ENCODE measurements at regions not wholly inside any gene's neighbourhood (a gene's known extent, or its start where the extent isn't known, plus 50 kb on each side); places are given as distances from the start of the nearest gene placed in this dataset.

GRCh38 chr17:73909186-73909585 is 264.9 kb upstream of the SDK2 start:
- no peaks in the 10 kb centered on the region for H3K36me3 ChIP-seq
- 74 to 80% methylated on average over 7 of the region's 7 CpGs for WGBS, 2 donors

DNA sequence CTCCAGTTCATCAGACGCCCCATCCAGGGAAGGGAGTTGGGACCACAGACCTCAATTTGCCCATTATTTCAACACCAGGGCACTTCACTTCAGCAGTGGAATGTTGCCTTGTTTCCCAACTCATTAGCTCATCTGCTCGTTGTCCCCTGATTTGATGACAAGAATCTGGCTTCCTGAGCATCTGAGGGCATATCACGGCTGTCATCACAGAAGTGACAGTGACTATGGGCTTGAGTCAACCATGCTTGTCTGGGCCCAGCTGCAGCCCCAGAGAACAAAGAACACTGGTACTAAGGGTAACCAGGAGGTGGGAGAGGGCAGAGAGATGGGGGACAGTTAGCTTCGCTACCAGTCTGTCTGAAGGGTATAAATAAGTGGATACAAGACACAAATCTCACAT is 266.0 kb upstream of the SDK2 start:
- Histone ChIP-seq H3K4me3 (no peak overlapping the region), H3K27ac (no peak overlapping the region), H3K4me1 (no peaks in the 10 kb centered on the region), H3K27me3 (peaks cover 0 to 40% (median 14%) of the 10 kb centered on the region in 3 donors), H3K9me3 (no peaks in the 10 kb centered on the region), H3K36me3 (no peaks in the 10 kb centered on the region)
- no peak for DNase-seq
- TF ChIP-seq, protein P1, sequence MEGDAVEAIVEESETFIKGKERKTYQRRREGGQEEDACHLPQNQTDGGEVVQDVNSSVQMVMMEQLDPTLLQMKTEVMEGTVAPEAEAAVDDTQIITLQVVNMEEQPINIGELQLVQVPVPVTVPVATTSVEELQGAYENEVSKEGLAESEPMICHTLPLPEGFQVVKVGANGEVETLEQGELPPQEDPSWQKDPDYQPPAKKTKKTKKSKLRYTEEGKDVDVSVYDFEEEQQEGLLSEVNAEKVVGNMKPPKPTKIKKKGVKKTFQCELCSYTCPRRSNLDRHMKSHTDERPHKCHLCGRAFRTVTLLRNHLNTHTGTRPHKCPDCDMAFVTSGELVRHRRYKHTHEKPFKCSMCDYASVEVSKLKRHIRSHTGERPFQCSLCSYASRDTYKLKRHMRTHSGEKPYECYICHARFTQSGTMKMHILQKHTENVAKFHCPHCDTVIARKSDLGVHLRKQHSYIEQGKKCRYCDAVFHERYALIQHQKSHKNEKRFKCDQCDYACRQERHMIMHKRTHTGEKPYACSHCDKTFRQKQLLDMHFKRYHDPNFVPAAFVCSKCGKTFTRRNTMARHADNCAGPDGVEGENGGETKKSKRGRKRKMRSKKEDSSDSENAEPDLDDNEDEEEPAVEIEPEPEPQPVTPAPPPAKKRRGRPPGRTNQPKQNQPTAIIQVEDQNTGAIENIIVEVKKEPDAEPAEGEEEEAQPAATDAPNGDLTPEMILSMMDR (IDR thresholded peaks at IDR 0.05): no peak
- no peak for TF ChIP-seq EP300 (IDR thresholded peaks at IDR 0.05)
- TF ChIP-seq POLR2A (IDR thresholded peaks at IDR 0.05): no peak
- no peak for TF ChIP-seq POLR2AphosphoS5 (IDR thresholded peaks at IDR 0.05)
- intact Hi-C loops (cut with DNase I): no loop called here
- 71 to 80% methylated on average over 4 of the region's 4 CpGs for WGBS, 2 donors

More at GRCh38 chr17:73909186-73909585, 264.9 kb upstream of the SDK2 start:
- DNase-seq: no peak
- Histone ChIP-seq H3K27me3 (peaks cover 0 to 45% (median 14%) of the 10 kb centered on the region in 3 donors), H3K4me1 (no peaks in the 10 kb centered on the region), H3K9me3 (no peaks in the 10 kb centered on the region), H3K27ac (no peak overlapping the region), H3K4me3 (no peak overlapping the region)
- intact Hi-C loops (cut with DNase I): no loop called here
- TF ChIP-seq POLR2AphosphoS5 (IDR thresholded peaks at IDR 0.05): no peak
- no peak for TF ChIP-seq POLR2A (IDR thresholded peaks at IDR 0.05)
- TF ChIP-seq, protein P1 (IDR thresholded peaks at IDR 0.05): no peak
- TF ChIP-seq EP300 (IDR thresholded peaks at IDR 0.05): no peak

DNA sequence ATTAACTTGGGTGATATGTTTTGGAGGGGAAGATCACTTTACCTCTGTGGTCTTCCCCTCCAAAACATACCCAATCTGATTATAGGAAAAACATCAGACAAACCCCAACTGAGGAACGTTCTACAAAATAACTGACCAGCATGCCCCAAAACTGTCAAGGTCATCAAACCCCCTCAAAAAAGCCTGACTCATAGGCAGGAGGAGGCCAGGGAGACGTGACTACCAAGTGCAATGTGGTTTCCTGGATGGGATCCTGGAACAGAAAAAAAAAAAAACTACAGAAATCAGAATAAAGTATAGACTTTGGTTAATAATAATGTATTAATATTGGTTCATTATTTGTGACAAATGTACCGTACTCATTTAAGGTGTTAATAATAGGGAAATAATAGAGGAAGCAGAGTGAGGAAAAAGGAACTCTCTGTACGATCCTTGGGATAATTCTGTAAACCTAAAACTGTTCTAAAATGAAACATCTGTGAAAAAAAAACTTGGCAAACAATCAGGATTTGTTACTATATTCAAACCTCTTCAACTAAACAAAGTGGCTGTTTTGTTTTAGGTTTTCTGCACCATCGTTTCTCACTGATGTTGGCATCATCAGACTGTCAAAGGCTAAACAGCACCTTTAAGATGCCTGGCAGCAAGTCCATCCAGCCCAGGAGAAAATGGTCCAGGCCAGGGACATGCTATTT is 266.7 kb upstream of the SDK2 start:
- Histone ChIP-seq H3K9me3 (no peaks in the 10 kb centered on the region), H3K27me3 (peaks cover 0 to 36% (median 14%) of the 10 kb centered on the region in 3 donors), H3K27ac (no peak overlapping the region), H3K36me3 (no peaks in the 10 kb centered on the region), H3K4me1 (no peaks in the 10 kb centered on the region), H3K4me3 (no peak overlapping the region)
- TF ChIP-seq, protein P1 (IDR thresholded peaks at IDR 0.05): no peak
- TF ChIP-seq POLR2A (IDR thresholded peaks at IDR 0.05): no peak
- TF ChIP-seq EP300 (IDR thresholded peaks at IDR 0.05): no peak
- TF ChIP-seq POLR2AphosphoS5 (IDR thresholded peaks at IDR 0.05): no peak
- WGBS, 2 donors: 52 to 57% methylated on average over 5 of the region's 5 CpGs
- no peak for DNase-seq
- intact Hi-C loops (cut with DNase I): no loop called here

DNA sequence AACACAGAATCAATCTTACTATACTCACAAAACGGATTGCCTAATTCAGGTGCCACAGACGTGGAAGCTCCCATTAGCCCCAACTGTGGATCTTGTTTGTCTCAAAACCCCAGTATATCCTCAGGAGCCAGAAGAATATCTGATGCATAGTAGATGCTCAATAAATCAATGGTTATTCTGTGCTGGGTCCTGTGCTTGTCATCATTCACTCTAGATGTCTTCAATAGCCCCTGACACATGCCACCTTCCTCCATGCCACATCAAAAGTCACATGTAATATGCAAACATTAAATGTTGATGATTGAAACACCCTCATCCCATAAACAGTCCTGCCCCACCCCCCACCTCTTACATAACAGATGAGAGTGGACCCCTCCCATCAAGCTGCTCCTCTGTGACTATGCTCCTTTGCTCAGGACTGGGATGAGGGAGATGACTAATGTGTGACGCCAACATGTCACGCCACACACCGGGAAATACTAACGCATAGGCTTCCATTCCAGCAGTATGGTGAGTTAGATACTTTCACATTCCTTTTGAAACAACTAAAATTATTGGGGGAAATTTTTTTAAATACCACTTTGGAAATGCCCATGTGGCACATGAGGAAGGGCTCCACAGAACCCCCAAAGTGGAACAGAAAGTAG is 267.6 kb upstream of the SDK2 start:
- peaks cover 0 to 27% (median 8%) of the 10 kb centered on the region in 3 donors for H3K27me3 ChIP-seq
- no peak for DNase-seq

More for the DNA sequence above, 267.6 kb upstream of the SDK2 start:
- TF ChIP-seq POLR2A (IDR thresholded peaks at IDR 0.05) (no peak), EP300 (IDR thresholded peaks at IDR 0.05) (no peak), POLR2AphosphoS5 (IDR thresholded peaks at IDR 0.05) (no peak)
- TF ChIP-seq, protein P1 (IDR thresholded peaks at IDR 0.05): no peak
- Histone ChIP-seq H3K9me3 (no peaks in the 10 kb centered on the region), H3K4me1 (no peaks in the 10 kb centered on the region), H3K4me3 (no peak overlapping the region), H3K36me3 (no peaks in the 10 kb centered on the region), H3K27ac (no peak overlapping the region)
- 74 to 83% methylated on average over 6 of the region's 6 CpGs for WGBS, 2 donors
- intact Hi-C loops (cut with DNase I): no loop called here
